ENCODE measurements at regions not wholly inside any gene's neighbourhood (a gene's known extent, or its start where the extent isn't known, plus 50 kb on each side); places are given as distances from the start of the nearest gene placed in this dataset.

- TF ChIP-seq, protein P1, sequence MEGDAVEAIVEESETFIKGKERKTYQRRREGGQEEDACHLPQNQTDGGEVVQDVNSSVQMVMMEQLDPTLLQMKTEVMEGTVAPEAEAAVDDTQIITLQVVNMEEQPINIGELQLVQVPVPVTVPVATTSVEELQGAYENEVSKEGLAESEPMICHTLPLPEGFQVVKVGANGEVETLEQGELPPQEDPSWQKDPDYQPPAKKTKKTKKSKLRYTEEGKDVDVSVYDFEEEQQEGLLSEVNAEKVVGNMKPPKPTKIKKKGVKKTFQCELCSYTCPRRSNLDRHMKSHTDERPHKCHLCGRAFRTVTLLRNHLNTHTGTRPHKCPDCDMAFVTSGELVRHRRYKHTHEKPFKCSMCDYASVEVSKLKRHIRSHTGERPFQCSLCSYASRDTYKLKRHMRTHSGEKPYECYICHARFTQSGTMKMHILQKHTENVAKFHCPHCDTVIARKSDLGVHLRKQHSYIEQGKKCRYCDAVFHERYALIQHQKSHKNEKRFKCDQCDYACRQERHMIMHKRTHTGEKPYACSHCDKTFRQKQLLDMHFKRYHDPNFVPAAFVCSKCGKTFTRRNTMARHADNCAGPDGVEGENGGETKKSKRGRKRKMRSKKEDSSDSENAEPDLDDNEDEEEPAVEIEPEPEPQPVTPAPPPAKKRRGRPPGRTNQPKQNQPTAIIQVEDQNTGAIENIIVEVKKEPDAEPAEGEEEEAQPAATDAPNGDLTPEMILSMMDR (IDR thresholded peaks at IDR 0.05), result no peak
- no peak for TF ChIP-seq POLR2A (IDR thresholded peaks at IDR 0.05)
Measured at GRCh38 chr12:97181571-97182265, 274.7 kb downstream of the NEDD1 start.

Data from esophagus squamous epithelium (tissue), 4 donors.